ENCODE measurements at regions not wholly inside any gene's neighbourhood (a gene's known extent, or its start where the extent isn't known, plus 50 kb on each side); places are given as distances from the start of the nearest gene placed in this dataset.
A peak's percentile ranks its signal among the peaks of the same experiment; 100 is the strongest.

GRCh38 chr1:80910426-80910825, 890.3 kb upstream of the ADGRL2 start:
- intact Hi-C loops (cut with DNase I; ENCODE audit: low total_unique reads), result no loop called here
- no peak for DNase-seq
- no peak overlapping the region for H3K4me3 ChIP-seq
- H3K36me3 ChIP-seq (ENCODE audit: low read depth, missing control alignments), result no peaks in the 10 kb centered on the region
- TF ChIP-seq POLR2A (IDR thresholded peaks at IDR 0.05) (no peak), CTCF (IDR thresholded peaks at IDR 0.05) (no peak)
- H3K27me3 ChIP-seq, result no peaks in the 10 kb centered on the region
- 90 to 94% methylated on average over 2 of the region's 2 CpGs for WGBS, 2 donors
- no peaks in the 10 kb centered on the region for H3K4me1 ChIP-seq
- H3K27ac ChIP-seq, result no peak overlapping the region
- no peaks in the 10 kb centered on the region for H3K9me3 ChIP-seq

GRCh38 chr1:80909172-80909784, 891.5 kb upstream of the ADGRL2 start:
- TF ChIP-seq CTCF (IDR thresholded peaks at IDR 0.05) (no peak), POLR2A (IDR thresholded peaks at IDR 0.05) (no peak)
- no peaks in the 10 kb centered on the region for H3K27me3 ChIP-seq
- H3K9me3 ChIP-seq, result no peaks in the 10 kb centered on the region
- no peak overlapping the region for H3K27ac ChIP-seq
- intact Hi-C loops (cut with DNase I; ENCODE audit: low total_unique reads), result no loop called here
- DNase-seq, result no peak
- 55 to 73% methylated on average over 5 of the region's 5 CpGs for WGBS, 2 donors
- H3K4me1 ChIP-seq, result no peaks in the 10 kb centered on the region
- H3K36me3 ChIP-seq (ENCODE audit: low read depth, missing control alignments), result no peaks in the 10 kb centered on the region
- no peak overlapping the region for H3K4me3 ChIP-seq

- H3K9me3 ChIP-seq, result no peaks in the 10 kb centered on the region
- TF ChIP-seq POLR2A (IDR thresholded peaks at IDR 0.05) (no peak), CTCF (IDR thresholded peaks at IDR 0.05) (no peak)
- H3K27ac ChIP-seq, result no peak overlapping the region
- peaks cover 5% of the 10 kb centered on the region for H3K4me1 ChIP-seq
- H3K27me3 ChIP-seq, result no peaks in the 10 kb centered on the region
- H3K4me3 ChIP-seq, result no peak overlapping the region
- no peak for DNase-seq
- intact Hi-C loops (cut with DNase I; ENCODE audit: low total_unique reads), result no loop called here
- 89 to 92% methylated on average over 3 of the region's 3 CpGs for WGBS, 2 donors
- H3K36me3 ChIP-seq (ENCODE audit: low read depth, missing control alignments), result no peaks in the 10 kb centered on the region
Measured at GRCh38 chr1:80896781-80897356, 903.9 kb upstream of the ADGRL2 start.

GRCh38 chr1:80894921-80895320, 905.8 kb upstream of the ADGRL2 start:
- Histone ChIP-seq H3K4me1 (peaks cover 5% of the 10 kb centered on the region), H3K36me3 (ENCODE audit: low read depth, missing control alignments) (no peaks in the 10 kb centered on the region), H3K9me3 (no peaks in the 10 kb centered on the region), H3K27ac (no peak overlapping the region), H3K4me3 (no peak overlapping the region), H3K27me3 (no peaks in the 10 kb centered on the region)
- DNase-seq, result no peak
- WGBS, 2 donors, result 89 to 98% methylated on average over 1 of the region's 1 CpG
- intact Hi-C loops (cut with DNase I; ENCODE audit: low total_unique reads), result no loop called here
- no peak for TF ChIP-seq POLR2A (IDR thresholded peaks at IDR 0.05)
- TF ChIP-seq CTCF (IDR thresholded peaks at IDR 0.05), result no peak

- no peaks in the 10 kb centered on the region for H3K9me3 ChIP-seq
- peak overlapping the region in 1 of 2 donors; percentile 11 for H3K27ac ChIP-seq
- TF ChIP-seq CTCF (IDR thresholded peaks at IDR 0.05), result no peak
- TF ChIP-seq POLR2A (IDR thresholded peaks at IDR 0.05), result no peak
Measured at GRCh38 chr1:80893115-80893514, 907.6 kb upstream of the ADGRL2 start.

More at GRCh38 chr1:80893115-80893514, 907.6 kb upstream of the ADGRL2 start:
- intact Hi-C loops (cut with DNase I; ENCODE audit: low total_unique reads), result no loop called here
- DNase-seq, result no peak
- WGBS, 2 donors, result 56 to 57% methylated on average over 2 of the region's 2 CpGs
- H3K4me1 ChIP-seq, result peaks cover 5% of the 10 kb centered on the region
- no peaks in the 10 kb centered on the region for H3K36me3 ChIP-seq (ENCODE audit: low read depth, missing control alignments)
- H3K4me3 ChIP-seq, result no peak overlapping the region
- no peaks in the 10 kb centered on the region for H3K27me3 ChIP-seq
